DMS153 treated with DMSO at 0.1 percent for 48 hours (cell line): ENCODE measurements at regions not wholly inside any gene's neighbourhood (a gene's known extent, or its start where the extent isn't known, plus 50 kb on each side); places are given as distances from the start of the nearest gene placed in this dataset.
"Not testable (repeated sequence)": the region's sequence is repeated elsewhere in the genome, so short reads cannot be mapped to it uniquely, and the experiment has no call there.

Experiments
- DNase-seq: peaks from one replicate; lab custom pipeline; 2025; ENCODE audit not compliant: unreplicated experiment; lab: John Stamatoyannopoulos, UW

DNA sequence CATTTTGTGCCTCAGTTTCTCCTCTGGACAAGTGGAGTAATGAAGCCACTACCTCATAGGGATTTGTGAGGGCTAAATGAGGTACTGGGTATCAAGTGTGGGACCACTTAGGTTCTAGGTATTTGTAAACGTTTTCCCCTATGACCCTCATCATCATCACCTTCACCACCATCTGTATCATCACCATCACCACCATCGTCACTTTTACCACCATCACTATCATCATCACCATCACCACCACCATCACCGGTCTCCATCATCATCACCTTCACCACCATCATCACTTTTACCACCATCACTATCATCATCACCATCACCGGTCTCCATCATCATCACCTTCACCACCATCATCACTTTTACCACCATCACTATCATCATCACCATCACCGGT is 94.1 kb upstream of the GSE1 start:
- not testable (repeated sequence) for DNase-seq

DNA sequence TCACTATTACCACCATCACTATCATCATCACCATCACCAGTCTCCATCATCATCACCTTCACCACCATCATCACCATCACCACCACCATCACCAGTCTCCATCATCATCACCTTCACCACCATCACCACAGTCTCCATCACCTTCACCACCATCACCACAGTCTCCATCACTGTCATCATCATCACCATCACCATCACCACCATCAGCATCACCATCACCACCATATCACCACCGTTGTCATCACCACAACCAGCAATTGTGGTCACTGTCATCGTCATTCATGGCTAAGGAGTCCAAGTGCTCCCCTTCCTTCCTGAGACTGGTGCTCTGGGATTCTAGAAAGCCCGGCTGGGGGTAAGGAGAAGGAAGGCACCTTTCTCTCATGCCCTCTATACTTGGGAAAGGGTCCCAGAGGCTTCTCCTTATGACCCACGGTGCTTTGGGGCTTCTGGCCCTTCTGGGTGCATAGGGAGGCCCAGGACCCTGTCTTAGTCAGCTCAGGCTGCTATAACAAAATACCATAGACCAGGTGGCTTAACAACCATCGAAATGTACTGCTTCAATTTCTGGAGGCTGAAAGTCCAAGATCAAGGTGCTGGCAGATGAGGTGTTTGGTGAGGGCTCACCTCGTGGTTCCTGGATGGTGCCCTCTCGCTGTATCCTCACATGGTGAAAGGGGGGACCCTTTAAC is 93.4 kb upstream of the GSE1 start:
- DNase-seq, result no peak

DNA sequence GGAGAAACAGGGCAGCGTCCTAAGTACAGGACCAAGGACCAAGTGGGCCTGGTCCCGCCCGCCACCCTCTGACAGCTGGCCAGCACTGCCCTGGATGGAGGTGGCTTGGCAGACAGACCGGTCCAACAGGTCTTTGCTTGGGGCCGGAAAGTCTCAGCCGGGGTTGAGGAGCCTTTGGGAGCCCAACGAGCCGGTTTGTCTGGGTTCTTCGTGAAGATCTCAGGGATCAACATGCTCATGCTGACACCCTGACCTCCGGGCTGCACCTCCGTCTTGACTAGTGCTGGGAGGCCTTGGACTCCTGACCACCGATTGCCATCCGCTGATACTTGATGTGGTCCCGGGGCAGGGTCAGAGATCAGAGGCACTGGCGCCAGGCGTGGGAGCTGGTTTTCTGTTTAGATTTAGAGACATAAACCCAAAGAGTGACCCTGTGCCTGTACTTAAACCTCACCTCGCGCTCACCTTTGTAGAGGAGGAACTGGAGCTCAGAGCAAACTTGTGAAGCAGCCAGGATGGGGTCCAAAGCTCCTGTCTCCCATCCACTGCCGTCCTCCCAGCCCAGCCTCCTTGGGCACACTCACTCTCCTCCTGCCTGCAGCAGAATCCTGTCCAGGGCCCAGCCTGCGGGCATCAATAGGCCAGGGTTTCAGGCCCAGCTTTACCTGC is 92.1 kb upstream of the GSE1 start:
- no peak for DNase-seq

DNA sequence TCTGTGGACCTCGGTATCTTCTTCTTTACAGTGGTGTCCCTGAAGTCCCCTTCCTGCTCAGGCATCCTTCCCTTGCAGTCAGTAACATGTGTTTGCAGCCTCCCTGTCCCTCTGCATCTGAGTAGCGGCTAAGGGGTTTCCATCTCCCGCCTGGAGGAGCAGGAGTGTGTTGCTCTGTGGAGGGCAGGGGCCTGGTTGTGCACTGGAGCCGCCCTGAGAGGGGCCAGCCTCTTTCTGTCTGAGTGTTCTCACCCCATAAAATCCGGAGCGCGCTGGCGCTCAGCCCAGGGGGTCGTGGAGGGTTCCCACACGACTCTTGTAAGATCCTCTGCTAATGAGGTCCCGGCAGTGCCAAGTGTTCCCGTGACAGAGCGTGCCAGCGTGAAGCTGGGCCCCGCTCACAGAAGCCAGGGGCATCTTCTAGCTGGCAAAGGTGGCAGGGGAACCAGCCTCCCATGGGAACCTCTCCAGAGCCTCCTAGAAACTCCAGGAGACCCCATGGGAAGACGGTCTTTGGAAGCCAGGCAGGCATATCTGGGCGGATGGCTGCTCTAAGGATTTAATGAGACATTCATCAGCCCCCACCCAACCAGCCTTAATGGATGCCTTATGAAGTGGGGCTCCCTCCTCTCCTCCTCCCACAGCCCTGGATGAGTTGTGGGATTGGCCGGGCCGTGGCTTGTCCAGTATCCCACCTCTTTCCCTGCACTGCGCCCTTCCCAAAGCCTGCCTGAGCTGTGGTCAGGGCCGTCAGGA is 91.4 kb upstream of the GSE1 start:
- no peak for DNase-seq

DNA sequence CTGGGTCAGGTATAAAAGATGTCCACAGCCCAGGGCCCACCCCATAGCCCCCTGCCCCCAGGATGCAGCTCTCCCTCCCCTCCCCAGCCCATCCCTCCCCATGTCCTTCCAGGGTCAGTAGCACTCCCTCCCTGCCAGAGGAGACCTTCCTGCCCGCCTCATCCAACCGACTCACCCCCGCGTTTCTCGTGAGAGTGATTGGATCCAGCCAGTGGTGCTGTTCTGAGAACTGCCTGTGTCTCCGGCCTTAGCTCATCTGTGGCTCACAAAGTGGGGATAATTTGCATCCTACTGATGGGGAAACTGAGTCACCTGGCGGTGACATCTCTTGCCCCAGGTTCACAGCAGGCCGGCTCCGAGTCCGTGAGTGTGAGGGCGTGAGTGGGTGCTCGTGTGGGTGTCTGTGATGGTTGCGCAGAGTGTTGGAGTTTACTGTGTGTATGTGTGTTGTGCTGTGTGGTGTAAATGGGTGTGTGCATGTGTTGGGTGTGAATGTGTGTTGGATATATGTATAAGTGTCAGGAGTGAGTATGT is 90.7 kb upstream of the GSE1 start:
- no peak for DNase-seq

DNA sequence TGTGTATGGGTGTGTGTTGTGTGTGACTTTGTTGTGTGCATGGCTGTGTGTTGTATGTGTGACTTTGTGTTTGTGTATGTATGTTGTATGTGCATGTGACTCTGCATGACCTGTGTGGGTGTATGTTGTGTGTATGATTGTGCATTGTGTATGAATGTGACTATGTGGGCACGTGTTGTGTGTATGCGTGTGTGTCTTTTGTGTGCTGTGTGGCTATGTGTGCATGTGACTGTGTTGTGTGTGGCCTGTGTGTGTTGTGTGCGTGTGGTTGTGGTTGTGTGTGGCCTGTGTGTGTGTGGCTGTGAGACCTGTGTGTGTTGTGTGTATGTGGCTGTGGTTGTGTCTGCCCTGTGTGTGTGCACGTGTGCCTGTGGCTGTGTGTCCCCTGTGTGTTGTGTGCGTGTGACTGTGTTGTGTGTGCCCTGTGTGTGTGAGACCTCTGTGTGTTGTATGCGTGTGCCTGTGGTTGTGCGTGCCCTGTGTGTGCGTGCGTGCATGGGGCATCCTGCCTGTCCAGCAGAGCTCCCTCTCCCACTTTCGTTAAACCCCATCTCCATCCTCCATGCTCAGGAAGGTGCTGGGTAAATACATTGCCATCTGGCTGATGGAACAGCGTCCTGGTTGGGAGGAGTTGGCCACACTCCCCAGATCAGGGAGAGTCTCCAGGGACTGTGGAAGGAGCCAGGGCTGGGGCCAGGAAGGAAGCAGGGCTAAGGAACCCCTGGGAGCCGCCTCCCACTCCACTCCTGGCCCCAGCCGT is 90.1 kb upstream of the GSE1 start:
- DNase-seq, result peak; percentile 56

DNA sequence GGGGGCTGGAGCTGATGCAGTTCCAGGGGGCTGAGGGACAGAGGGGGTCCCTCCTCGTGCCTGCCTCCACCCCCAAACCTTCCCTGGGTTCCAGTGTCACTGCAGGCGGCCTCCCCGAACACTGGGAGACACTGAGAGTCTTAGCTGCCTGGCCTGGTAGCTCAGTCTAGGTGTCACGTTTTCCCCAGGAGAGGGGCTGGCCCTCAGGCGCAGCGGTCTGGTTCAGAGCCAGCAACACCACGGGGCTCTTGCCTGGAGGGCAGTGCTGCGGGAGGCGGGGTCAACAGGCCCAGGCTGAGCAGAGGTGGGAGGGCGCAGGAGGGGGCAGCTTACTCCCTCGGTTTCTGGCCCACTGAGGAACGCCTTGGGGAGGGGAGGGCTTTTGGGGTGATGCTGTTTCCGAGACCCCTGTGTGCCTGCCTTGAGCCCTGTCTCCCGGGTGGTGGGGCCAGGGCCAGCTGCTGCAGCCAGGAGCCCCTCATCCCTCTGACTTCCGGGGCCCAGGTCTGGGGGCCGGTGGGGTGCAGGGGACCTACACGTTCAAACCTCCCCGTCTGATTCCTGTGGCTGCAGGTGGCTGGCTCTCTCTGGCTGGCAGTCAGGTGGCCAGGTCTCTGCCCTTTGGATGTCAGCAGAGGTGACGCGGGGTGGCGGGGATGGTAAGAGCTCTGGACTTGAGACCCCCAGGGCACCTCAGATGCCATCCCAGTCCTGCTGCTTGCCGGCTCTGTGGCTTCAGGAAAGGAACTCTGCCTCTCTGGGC is 89.3 kb upstream of the GSE1 start:
- peak; percentile 56 for DNase-seq

DNA sequence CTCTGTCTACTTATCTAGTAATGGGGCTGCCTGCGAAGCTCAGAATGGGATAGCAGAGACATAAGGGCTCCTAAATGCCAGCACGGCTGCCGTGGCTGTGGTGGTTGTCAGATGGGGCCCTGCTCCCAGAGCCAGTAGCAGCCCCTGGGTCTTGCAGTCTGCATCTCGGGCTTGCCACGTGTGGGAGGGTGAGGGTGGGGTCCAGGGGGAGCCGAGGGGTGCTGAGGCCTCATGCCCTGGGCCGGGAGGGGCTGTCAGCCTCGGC is 88.8 kb upstream of the GSE1 start:
- no peak for DNase-seq

DNA sequence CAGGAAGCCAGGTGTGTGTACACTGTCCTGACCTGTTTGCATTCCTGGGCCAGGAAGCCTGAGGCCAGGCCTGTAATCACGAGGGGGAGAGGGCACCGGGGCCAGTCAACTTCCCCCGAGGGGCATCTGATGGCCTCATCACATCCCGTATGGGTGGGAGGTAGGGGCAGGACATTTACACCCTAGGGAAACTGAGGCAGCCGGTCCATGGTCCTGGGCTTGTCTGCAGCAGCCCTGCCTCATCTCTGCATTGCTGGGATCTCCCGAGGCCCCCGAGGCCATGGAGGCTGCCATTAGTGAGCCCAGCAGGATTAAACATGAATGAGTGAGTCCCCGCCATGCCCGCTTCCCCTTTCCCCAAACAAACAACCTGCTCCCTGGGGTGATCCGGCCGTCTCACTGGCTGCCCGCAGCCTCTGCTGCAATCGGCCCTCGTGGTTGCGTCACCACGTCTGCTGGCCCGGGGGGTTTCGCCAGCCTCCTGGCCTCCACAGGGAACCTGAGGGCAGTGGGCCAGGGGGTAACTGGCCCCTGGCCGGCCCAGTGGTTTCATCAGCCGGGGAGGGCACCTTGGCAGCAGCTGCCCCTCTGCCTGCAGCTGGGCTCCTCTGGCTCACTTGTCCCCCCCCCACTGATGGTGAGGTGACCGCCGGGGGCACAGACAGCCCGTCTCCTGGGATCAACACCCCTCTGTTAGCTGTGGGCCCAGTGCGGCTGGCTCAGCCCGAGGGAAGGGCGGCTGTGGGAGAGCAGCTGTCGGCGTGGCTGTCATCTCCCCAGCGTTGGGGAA is 88.3 kb upstream of the GSE1 start:
- peak; percentile 44 for DNase-seq

DNA sequence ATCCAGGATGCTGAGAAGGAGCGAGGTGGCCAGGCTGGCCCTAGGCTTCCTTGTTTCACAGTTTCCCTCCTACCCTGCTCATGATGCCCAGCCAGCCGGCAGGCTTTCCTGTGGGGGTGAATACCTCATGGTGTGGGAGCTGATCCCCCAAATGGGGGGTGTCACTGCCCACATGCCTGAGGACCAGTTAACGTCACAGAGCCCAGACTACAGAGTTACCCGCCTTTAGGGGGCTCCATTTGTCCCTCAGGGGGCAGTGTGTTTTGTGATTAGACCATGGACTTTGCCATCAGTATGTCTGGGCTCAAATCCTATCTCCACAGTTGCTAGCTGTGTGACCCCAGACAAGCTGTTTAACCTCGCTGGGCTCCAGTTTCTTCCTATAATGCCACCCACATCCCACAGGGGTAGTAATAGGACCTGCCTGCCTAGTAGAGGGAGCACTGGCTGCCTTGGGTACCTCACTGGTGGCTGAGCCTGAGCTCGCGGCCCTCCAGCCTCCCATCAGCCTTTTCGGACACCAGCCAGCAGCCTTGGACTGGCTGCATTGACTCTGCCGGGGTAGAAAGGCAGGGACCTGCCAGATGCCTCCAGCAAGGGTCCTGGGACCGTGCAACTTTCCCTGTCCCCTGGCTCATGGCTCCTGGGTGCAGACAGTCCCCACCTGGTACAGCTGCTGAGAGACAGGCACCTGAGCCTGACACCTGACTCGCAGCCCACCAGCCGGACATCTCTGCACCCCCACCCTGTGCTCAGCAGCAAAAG is 87.5 kb upstream of the GSE1 start:
- DNase-seq, result no peak

DNA sequence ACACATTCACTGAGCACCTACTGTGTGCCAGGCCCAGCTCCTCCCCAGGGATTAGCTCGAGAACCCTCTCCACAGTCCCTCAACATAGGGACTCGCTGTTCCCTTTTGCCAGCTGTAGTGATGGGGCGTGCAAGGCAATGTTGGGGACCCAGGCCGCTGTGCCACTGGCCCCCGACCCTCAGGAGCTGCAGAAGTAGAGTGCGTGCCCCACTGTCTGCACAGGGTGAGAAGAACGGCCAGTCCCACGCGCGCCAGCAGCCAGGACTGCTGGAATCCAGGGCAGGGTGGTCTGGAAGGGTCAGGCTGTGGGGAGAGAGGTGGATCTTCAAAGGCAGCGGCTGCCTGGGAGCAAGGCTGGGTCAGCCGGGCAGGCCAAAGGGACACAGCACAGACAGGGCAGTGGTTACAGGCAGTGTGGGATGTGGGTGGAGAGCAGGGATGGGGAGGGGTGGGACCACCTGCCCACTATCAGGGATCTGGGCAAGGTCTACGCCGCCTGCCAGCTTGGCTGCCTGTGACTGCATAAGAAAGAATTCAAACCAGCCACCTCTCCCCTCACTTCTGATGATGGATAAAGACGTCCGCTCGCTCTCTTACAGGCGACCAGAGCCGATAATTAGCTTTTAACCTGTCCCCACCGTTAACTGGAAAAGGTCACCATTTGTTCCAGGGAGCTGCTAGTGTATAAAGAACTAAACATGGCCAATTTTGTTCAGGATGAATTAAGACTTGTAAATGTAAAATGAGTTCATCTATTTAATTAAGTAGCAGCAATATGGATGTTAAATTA is 86.7 kb upstream of the GSE1 start:
- no peak for DNase-seq

DNA sequence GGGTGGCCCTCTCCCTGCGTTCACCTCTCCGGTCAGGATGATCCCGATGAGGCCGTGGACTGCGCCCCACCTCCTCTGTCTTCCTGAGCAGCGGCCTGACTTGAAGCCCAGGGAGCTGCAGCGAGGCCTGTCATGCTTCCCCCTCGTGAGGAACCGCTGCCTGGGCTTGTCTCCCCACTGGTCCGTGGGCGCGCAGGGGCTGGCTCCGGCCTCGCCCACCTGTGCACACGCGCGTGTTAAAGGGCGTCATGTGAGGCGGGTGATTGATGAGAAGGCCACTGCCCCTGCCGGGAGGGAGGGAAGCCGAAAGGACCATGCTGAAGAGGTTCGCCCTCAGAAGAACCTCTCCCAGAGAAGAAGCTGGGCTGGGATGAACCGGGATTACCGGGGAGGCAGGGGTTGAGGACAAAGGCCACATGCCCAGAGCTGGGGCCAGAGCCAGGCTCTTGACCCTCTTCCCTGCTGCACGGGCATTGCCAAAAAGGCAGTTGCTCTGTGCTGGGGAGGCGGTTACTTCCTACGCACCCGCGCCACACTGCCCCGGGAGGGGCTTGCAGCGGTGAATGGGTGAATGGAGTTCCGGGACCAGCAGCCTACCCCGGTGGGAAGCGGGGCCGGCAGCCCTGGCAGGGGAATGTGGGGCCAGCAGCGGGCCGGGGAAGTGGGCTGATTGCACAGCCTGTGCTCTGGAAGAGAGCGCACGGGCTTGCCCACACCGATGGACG is 85.9 kb upstream of the GSE1 start:
- DNase-seq, result no peak

DNA sequence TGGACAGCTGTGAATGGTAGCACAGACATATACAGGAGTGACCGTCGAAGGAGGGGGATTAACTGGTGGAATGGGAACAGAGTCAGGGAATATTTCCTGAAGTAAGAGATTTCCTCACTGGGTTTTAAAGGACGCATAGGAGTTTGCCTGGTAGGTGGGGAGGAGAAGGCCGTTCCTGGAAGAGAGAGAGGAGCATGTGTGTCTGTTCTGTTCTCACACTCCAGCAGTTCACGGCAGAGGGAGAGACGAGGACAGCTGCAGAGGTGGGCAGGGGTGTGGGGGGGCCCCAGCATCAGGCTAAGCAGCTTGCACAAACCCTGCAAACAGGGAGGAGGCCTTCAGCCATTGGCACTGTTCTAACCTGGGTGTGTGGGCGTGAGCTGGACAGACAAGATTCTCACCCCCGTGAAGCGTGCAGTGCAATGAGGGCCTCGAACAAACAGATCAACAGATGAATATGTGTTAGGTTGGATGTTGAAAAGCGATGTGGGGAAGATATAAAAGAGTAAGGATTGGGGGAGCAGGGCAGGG is 85.3 kb upstream of the GSE1 start:
- DNase-seq, result no peak

DNA sequence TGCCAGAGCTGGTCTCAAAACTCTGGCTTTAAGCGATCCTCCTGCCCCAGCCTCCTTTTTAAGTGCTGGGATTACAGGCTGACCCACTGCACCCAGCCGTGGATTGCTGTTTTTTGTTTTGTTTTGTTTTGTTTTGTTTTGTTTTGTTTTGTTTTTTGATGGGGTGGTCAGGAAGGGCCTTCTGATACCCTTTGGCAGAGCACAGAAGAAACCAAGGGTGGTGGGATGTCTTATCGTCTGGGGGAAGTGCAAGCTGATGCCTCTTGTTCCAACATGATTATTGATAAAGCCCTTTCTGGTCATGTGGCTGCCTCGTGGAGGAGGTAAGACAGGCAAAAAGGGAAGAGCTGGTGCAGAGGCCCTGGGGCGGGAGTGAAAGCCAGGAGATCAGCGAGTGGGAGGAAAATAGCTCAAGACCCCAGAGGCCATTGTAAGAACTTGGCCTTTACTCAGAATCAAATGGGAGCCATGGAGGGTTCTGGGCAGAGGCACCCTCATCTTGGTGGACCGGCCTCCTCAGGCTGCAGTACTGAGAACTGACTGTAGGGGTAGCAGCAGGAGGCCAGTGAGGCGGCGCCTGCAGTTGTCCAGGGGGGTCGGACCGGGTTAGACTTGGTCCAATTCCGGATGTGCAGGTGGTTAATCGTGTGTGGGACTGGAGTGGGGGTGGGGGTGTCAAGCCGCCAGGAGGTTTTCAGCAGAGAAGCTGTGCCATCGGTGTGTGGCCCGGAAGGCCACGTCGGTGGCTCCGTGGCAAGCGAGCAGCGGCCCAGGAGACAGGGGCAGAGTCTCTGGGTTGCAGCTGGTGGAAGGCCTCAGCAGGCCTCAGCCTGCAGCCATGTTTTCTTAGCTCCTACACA is 84.4 kb upstream of the GSE1 start:
- no peak for DNase-seq

DNA sequence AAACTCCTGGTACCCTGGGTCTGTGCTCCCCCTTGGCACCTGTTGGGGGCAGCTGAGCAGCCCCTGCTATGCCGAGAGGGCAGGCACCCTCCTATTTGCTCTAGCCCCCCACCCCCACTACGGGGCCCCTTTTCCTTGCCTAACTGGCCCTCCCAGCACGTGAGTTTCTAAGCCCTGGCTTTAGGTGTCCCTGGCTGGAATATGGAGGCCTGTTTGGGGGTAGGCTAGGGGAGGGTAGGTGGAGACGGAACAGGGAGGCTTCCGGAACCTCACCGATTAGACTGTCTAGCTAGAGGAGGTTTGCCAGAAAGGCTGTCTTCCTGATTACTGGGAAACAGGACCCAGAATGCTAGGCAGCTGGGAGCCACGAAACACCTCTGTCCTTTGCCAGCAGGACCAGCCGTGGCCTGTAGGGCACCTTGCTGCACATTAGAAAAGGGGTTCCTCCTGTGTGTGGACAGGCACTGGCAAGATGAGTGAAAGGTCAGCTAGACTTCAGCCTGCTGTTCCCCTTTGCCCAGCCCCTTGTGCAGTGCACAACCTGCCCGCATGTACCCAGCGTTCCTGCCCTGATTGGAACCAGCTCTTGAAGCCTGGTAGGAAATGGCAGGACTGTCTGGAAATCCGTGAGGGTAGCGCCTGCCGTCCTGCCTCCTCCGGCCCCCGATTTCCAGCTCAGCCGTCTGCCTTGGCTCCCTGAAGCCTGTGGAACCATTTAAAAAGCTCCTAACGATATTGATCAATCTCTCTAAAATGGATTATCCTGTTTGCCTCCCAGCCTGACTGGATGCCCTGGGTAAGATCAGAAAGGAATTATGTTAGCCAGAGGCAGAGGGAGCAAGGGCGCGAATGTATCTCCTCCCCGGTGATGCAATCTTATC is 83.4 kb upstream of the GSE1 start:
- DNase-seq, result no peak

DNA sequence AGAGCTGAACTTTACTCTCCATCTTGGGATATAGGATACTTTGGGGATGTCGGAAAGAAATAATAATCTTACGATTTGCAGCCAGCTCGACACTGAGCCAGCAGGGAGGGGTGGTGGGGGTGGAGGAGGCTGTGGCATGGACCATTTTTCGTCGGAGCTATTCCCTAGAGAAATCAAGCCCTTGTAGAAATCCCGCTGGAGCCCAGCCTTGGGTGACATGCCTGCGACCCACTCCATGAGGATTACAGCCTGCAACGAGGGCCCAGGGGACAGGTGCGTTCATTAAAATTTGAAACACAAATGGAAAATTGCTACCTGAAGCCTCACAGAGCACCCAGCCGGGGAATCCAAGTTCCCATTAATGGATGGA is 82.8 kb upstream of the GSE1 start:
- no peak for DNase-seq
